Astrocyte of the cerebellum (primary cell): ENCODE measurements at regions not wholly inside any gene's neighbourhood (a gene's known extent, or its start where the extent isn't known, plus 50 kb on each side); places are given as distances from the start of the nearest gene placed in this dataset.

ENCODE experiments used
- DNase-seq: peaks from one replicate; pipeline ENCODE4 v3.0.0-alpha.2; 2011; ENCODE audit warnings: low read depth
- H3K4me3 ChIP-seq: 2 replicates; pipeline ENCODE4 v1.5.1; 2011; ENCODE audit warnings: mild to moderate bottlenecking, low read depth, low read length, moderate library complexity
- in situ Hi-C: cut with HindIII; loops from 2 replicates; pipeline ENCODE4 v1.10.0; 2017; ENCODE audit warnings: low sequenced_read_pairs
- TF ChIP-seq, protein P1 (sequence below): IDR thresholded peaks from 2 replicates; pipeline ENCODE4 v1.5.1; 2012; ENCODE audit warnings: low read length, low read depth, moderate library complexity, mild to moderate bottlenecking; ENCODE audit errors: missing control alignments

- H3K4me3 ChIP-seq, result no peak overlapping the region
- DNase-seq, result no peak
- in situ Hi-C loops, result no loop called here
- TF ChIP-seq, protein P1, sequence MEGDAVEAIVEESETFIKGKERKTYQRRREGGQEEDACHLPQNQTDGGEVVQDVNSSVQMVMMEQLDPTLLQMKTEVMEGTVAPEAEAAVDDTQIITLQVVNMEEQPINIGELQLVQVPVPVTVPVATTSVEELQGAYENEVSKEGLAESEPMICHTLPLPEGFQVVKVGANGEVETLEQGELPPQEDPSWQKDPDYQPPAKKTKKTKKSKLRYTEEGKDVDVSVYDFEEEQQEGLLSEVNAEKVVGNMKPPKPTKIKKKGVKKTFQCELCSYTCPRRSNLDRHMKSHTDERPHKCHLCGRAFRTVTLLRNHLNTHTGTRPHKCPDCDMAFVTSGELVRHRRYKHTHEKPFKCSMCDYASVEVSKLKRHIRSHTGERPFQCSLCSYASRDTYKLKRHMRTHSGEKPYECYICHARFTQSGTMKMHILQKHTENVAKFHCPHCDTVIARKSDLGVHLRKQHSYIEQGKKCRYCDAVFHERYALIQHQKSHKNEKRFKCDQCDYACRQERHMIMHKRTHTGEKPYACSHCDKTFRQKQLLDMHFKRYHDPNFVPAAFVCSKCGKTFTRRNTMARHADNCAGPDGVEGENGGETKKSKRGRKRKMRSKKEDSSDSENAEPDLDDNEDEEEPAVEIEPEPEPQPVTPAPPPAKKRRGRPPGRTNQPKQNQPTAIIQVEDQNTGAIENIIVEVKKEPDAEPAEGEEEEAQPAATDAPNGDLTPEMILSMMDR, result no peak
Observed at GRCh38 chr2:43057742-43058725, 168.4 kb downstream of the ZFP36L2 start.

- no peak overlapping the region for H3K4me3 ChIP-seq
- TF ChIP-seq, protein P1, result no peak
- in situ Hi-C loops, result no loop called here
- DNase-seq, result no peak
Observed at GRCh38 chr2:43057026-43057741, 169.2 kb downstream of the ZFP36L2 start.

- no peak overlapping the region for H3K4me3 ChIP-seq
- TF ChIP-seq, protein P1, result no peak
- in situ Hi-C loops, result no loop called here
- DNase-seq, result no peak
Observed at GRCh38 chr2:43055985-43056384, 170.4 kb downstream of the ZFP36L2 start.

GRCh38 chr2:43055086-43055912 is 171.1 kb downstream of the ZFP36L2 start:
- no peak for DNase-seq
- TF ChIP-seq, protein P1, result no peak
- H3K4me3 ChIP-seq, result no peak overlapping the region
- in situ Hi-C loops, result no loop called here

GRCh38 chr2:43054367-43054766 is 172.0 kb downstream of the ZFP36L2 start:
- no peak overlapping the region for H3K4me3 ChIP-seq
- no peak for DNase-seq
- TF ChIP-seq, protein P1, result no peak
- in situ Hi-C loops, result no loop called here

GRCh38 chr2:43052944-43053306 is 173.5 kb downstream of the ZFP36L2 start:
- TF ChIP-seq, protein P1, result no peak
- in situ Hi-C loops, result no loop called here
- DNase-seq, result no peak
- no peak overlapping the region for H3K4me3 ChIP-seq
